ENCODE measurements at regions not wholly inside any gene's neighbourhood (a gene's known extent, or its start where the extent isn't known, plus 50 kb on each side); places are given as distances from the start of the nearest gene placed in this dataset.

GRCh38 chrX:11836284-11836683, 78.2 kb downstream of the MSL3 start:
- H3K4me2 ChIP-seq (ENCODE audit: low read length) = no peak overlapping the region
- no TSS peak for BruUV-seq (replicated peaks)
- H3K4me1 ChIP-seq (ENCODE audit: insufficient read depth, low read length, poor library complexity, severe bottlenecking) = no peaks in the 10 kb centered on the region
- no peaks in the 10 kb centered on the region for H4K20me1 ChIP-seq (ENCODE audit: insufficient read depth, low read length)
- intact Hi-C loops (cut with micrococcal nuclease; ENCODE audit: unreplicated experiment) = no loop called here
- CTCF ChIA-PET (ENCODE audit: unreplicated experiment) = no interaction called here
- no peak for TF ChIP-seq EZH2phosphoT487 (IDR thresholded peaks at IDR 0.05; ENCODE audit: borderline replicate concordance, low read depth, low read length)
- TF ChIP-seq CTCF (conservative IDR thresholded peaks at IDR 0.05; ENCODE audit: low read length) = no peak
- H2AFZ ChIP-seq (ENCODE audit: low read length) = no peak overlapping the region
- no peaks in the 10 kb centered on the region for H3K79me2 ChIP-seq (ENCODE audit: insufficient read depth, low read depth, low read length)
- H3K27ac ChIP-seq (ENCODE audit: low read depth, low read length, poor library complexity, severe bottlenecking) = no peak overlapping the region
- H3K9me2 ChIP-seq (ENCODE audit: insufficient read depth, low read length) = no peaks in the 10 kb centered on the region
- H3K9me3 ChIP-seq (ENCODE audit: low read length) = no peaks in the 10 kb centered on the region
- H3K36me3 ChIP-seq (ENCODE audit: insufficient read depth, low read length) = no peaks in the 10 kb centered on the region
- POLR2A ChIA-PET = no interaction called here
- no peak overlapping the region for H3K4me3 ChIP-seq (ENCODE audit: low read depth, low read length, poor library complexity, severe bottlenecking)
- DNase-seq (ENCODE audit: low spot score) = no peak

GRCh38 chrX:11837437-11837836, 79.4 kb downstream of the MSL3 start:
- H3K4me1 ChIP-seq (ENCODE audit: insufficient read depth, low read length, poor library complexity, severe bottlenecking) = no peaks in the 10 kb centered on the region
- intact Hi-C loops (cut with micrococcal nuclease; ENCODE audit: unreplicated experiment) = no loop called here
- H3K4me2 ChIP-seq (ENCODE audit: low read length) = no peak overlapping the region
- DNase-seq (ENCODE audit: low spot score) = no peak
- H2AFZ ChIP-seq (ENCODE audit: low read length) = no peak overlapping the region
- TF ChIP-seq EZH2phosphoT487 (IDR thresholded peaks at IDR 0.05; ENCODE audit: borderline replicate concordance, low read depth, low read length) (no peak), CTCF (conservative IDR thresholded peaks at IDR 0.05; ENCODE audit: low read length) (no peak)
- BruUV-seq (replicated peaks) = no TSS peak
- H3K79me2 ChIP-seq (ENCODE audit: insufficient read depth, low read depth, low read length) = no peaks in the 10 kb centered on the region
- no peaks in the 10 kb centered on the region for H3K9me2 ChIP-seq (ENCODE audit: insufficient read depth, low read length)
- H3K36me3 ChIP-seq (ENCODE audit: insufficient read depth, low read length) = no peaks in the 10 kb centered on the region
- no peak overlapping the region for H3K27ac ChIP-seq (ENCODE audit: low read depth, low read length, poor library complexity, severe bottlenecking)
- ChIA-PET CTCF (ENCODE audit: unreplicated experiment) (no interaction called here), POLR2A (no interaction called here)
- H3K4me3 ChIP-seq (ENCODE audit: low read depth, low read length, poor library complexity, severe bottlenecking) = no peak overlapping the region
- no peaks in the 10 kb centered on the region for H4K20me1 ChIP-seq (ENCODE audit: insufficient read depth, low read length)
- no peaks in the 10 kb centered on the region for H3K9me3 ChIP-seq (ENCODE audit: low read length)

GRCh38 chrX:11864171-11864570, 106.1 kb downstream of the MSL3 start:
- Histone ChIP-seq H3K79me2 (ENCODE audit: insufficient read depth, low read depth, low read length) (no peaks in the 10 kb centered on the region), H3K9me2 (ENCODE audit: insufficient read depth, low read length) (no peaks in the 10 kb centered on the region), H3K9me3 (ENCODE audit: low read length) (no peaks in the 10 kb centered on the region), H4K20me1 (ENCODE audit: insufficient read depth, low read length) (no peaks in the 10 kb centered on the region), H3K4me3 (ENCODE audit: low read depth, low read length, poor library complexity, severe bottlenecking) (no peak overlapping the region), H3K4me1 (ENCODE audit: insufficient read depth, low read length, poor library complexity, severe bottlenecking) (no peaks in the 10 kb centered on the region), H3K36me3 (ENCODE audit: insufficient read depth, low read length) (no peaks in the 10 kb centered on the region), H2AFZ (ENCODE audit: low read length) (no peak overlapping the region), H3K27ac (ENCODE audit: low read depth, low read length, poor library complexity, severe bottlenecking) (no peak overlapping the region), H3K4me2 (ENCODE audit: low read length) (no peak overlapping the region)
- DNase-seq (ENCODE audit: low spot score) = no peak
- POLR2A ChIA-PET = no interaction called here
- intact Hi-C loops (cut with micrococcal nuclease; ENCODE audit: unreplicated experiment) = no loop called here
- TF ChIP-seq CTCF (conservative IDR thresholded peaks at IDR 0.05; ENCODE audit: low read length) (no peak), EZH2phosphoT487 (IDR thresholded peaks at IDR 0.05; ENCODE audit: borderline replicate concordance, low read depth, low read length) (no peak)
- CTCF ChIA-PET (ENCODE audit: unreplicated experiment) = no interaction called here
- no TSS peak for BruUV-seq (replicated peaks)

All from OCI-LY7 (cell line).